ENCODE measurements at regions not wholly inside any gene's neighbourhood (a gene's known extent, or its start where the extent isn't known, plus 50 kb on each side); places are given as distances from the start of the nearest gene placed in this dataset.

GRCh38 chr10:78134773-78135306 lies 101.2 kb downstream of the RPS24 start:
- TF ChIP-seq EP300 (IDR thresholded peaks at IDR 0.05; ENCODE audit: borderline replicate concordance) (no peak), REST (IDR thresholded peaks at IDR 0.05; ENCODE audit: low read depth) (no peak), FOXM1 (IDR thresholded peaks at IDR 0.05; ENCODE audit: borderline replicate concordance, low read depth) (no peak), YY1 (IDR thresholded peaks at IDR 0.05; ENCODE audit: low read depth) (no peak), TAF1 (IDR thresholded peaks at IDR 0.05; ENCODE audit: low read depth) (no peak), CEBPB (IDR thresholded peaks at IDR 0.05) (no peak), RAD21 (IDR thresholded peaks at IDR 0.05; ENCODE audit: low read depth) (no peak), TEAD4 (IDR thresholded peaks at IDR 0.05) (no peak), MAX (IDR thresholded peaks at IDR 0.05) (no peak), CREB1 (IDR thresholded peaks at IDR 0.05; ENCODE audit: low read depth) (no peak)

Data from Ishikawa (cell line).